Activated CD8-positive, alpha-beta T cell treated with anti-CD3 and anti-CD28 coated beads for 36 hours (primary cell): ENCODE measurements at regions not wholly inside any gene's neighbourhood (a gene's known extent, or its start where the extent isn't known, plus 50 kb on each side); places are given as distances from the start of the nearest gene placed in this dataset.
A peak's percentile ranks its signal among the peaks of the same experiment; 100 is the strongest.

Experiments used
- ATAC-seq: fragments of 200-7000 bp; cut with Tn5 transposase; one replicate; pipeline ENCODE4 v1.10.0; 2021; ENCODE audit warnings: mild to moderate bottlenecking, moderate library complexity
- CTCF ChIA-PET: fragments of 350-600 bp; sonication (Branson Sonifier 250); formaldehyde crosslinking; loops from one replicate; lab custom pipeline; 2021; ENCODE audit warnings: antibody characterized with exemption; lab: Charles Lee
- POLR2A ChIA-PET: fragments of 350-600 bp; sonication (Branson Sonifier 250); formaldehyde crosslinking; loops from one replicate; lab custom pipeline; 2021; ENCODE audit warnings: antibody characterized with exemption; lab: Charles Lee
- DNase-seq: peaks from one replicate; pipeline ENCODE4 v3.0.0-alpha.2; 2020
- H3K27ac Mint-ChIP-seq: one replicate; pipeline ENCODE4 v1.8.0; 2021; ENCODE audit warnings: mild to moderate bottlenecking, mixed read lengths
- H3K27me3 Mint-ChIP-seq: one replicate; pipeline ENCODE4 v1.8.0; 2021; ENCODE audit warnings: mixed read lengths
- H3K36me3 Mint-ChIP-seq: one replicate; pipeline ENCODE4 v1.8.0; 2021; ENCODE audit warnings: low read depth, mixed read lengths
- H3K4me1 Mint-ChIP-seq: one replicate; pipeline ENCODE4 v1.8.0; 2021; ENCODE audit warnings: low read depth, mixed read lengths
- H3K4me3 Mint-ChIP-seq: one replicate; pipeline ENCODE4 v1.8.0; 2021; ENCODE audit warnings: mild to moderate bottlenecking, moderate library complexity, mixed read lengths
- H3K9me3 Mint-ChIP-seq: one replicate; pipeline ENCODE4 v1.8.0; 2021; ENCODE audit warnings: mixed read lengths
- CTCF ChIP-seq: fragments of 200-600 bp; IDR thresholded peaks from one replicate; pipeline ENCODE4 v1.8.0; 2022; ENCODE audit warnings: antibody characterized with exemption, mild to moderate bottlenecking
- intact Hi-C: fragments of 100-400 bp; cut with micrococcal nuclease; formaldehyde crosslinking; loops from one replicate; pipeline ENCODE4 v1.10.0; 2022

- POLR2A ChIA-PET: interaction anchor here (0.7 to 1.6 kb wide), 4 partner anchors 12 to 127 kb away, joined by 3 to 10 read pairs (median 6); no protein-coding TSS in a partner anchor
- Mint-ChIP-seq H3K9me3 (no peaks in the 10 kb centered on the region), H3K27me3 (no peaks in the 10 kb centered on the region), H3K4me1 (peaks cover 63% of the 10 kb centered on the region), H3K36me3 (no peaks in the 10 kb centered on the region), H3K27ac (no peak overlapping the region), H3K4me3 (no peak overlapping the region)
- no peak for TF ChIP-seq CTCF
- no peak for ATAC-seq
- CTCF ChIA-PET: interaction anchor here (0.9 to 1.6 kb wide), 5 partner anchors 11 to 91 kb away, joined by 3 to 5 read pairs (median 3); no protein-coding TSS in a partner anchor
- intact Hi-C loops: no loop called here
- DNase-seq: no peak
These were observed 100.4 kb upstream of the STK17B start for GRCh38 chr2:196271795-196272194.

- ATAC-seq: peak; percentile 19
- peak overlapping the region; percentile 93 for H3K27ac Mint-ChIP-seq
- ChIA-PET POLR2A (interaction anchor here (1.4 to 4.0 kb wide), 5 partner anchors 14 to 109 kb away, joined by 4 to 23 read pairs (median 17); partner anchors contain the start of gene STK17B), CTCF (interaction anchor here (1.0 to 3.5 kb wide), 8 partner anchors 13 to 197 kb away, joined by 3 to 32 read pairs (median 19); no protein-coding TSS in a partner anchor)
- no peaks in the 10 kb centered on the region for H3K27me3 Mint-ChIP-seq
- intact Hi-C loops: no loop called here
- no peak for DNase-seq
- H3K9me3 Mint-ChIP-seq: peaks cover 4% of the 10 kb centered on the region
- TF ChIP-seq CTCF: no peak
- H3K4me1 Mint-ChIP-seq: peaks cover 59% of the 10 kb centered on the region
- H3K36me3 Mint-ChIP-seq: no peaks in the 10 kb centered on the region
- H3K4me3 Mint-ChIP-seq: peak overlapping the region; percentile 55
These were observed 103.0 kb upstream of the STK17B start for GRCh38 chr2:196274387-196274809.

- no peak for TF ChIP-seq CTCF
- POLR2A ChIA-PET: interaction anchor here (0.7 to 4.0 kb wide), 9 partner anchors 16 to 124 kb away, joined by 3 to 23 read pairs (median 4); partner anchors contain the start of gene STK17B
- peaks cover 58% of the 10 kb centered on the region for H3K4me1 Mint-ChIP-seq
These were observed 104.4 kb upstream of the STK17B start for GRCh38 chr2:196275646-196276352.

GRCh38 chr2:196276421-196276820 lies 105.0 kb upstream of the STK17B start:
- no peaks in the 10 kb centered on the region for H3K36me3 Mint-ChIP-seq
- peaks cover 4% of the 10 kb centered on the region for H3K9me3 Mint-ChIP-seq
- peaks cover 58% of the 10 kb centered on the region for H3K4me1 Mint-ChIP-seq
- intact Hi-C loops: loop anchor here (2.0 to 5.0 kb wide), 4 partner anchors 34 to 198 kb away; no protein-coding TSS in a partner anchor
- TF ChIP-seq CTCF: no peak
- peak; percentile 35 for ATAC-seq
- H3K27me3 Mint-ChIP-seq: no peaks in the 10 kb centered on the region
- no peak for DNase-seq
- ChIA-PET POLR2A (interaction anchor here (0.7 to 4.0 kb wide), 9 partner anchors 16 to 125 kb away, joined by 3 to 23 read pairs (median 4); partner anchors contain the start of gene STK17B), CTCF (interaction anchor here (0.6 to 3.5 kb wide), 42 partner anchors 9 to 199 kb away, joined by 3 to 32 read pairs (median 4); partner anchors contain the start of gene STK17B)
- peak overlapping the region; percentile 62 for H3K4me3 Mint-ChIP-seq
- peak overlapping the region; percentile 93 for H3K27ac Mint-ChIP-seq

More at GRCh38 chr2:196275646-196276352, 104.4 kb upstream of the STK17B start:
- DNase-seq (no peak), ATAC-seq (peak; percentile 70)
- H3K4me3 Mint-ChIP-seq: peak overlapping the region; percentile 62
- intact Hi-C loops: loop anchor here (2.0 to 5.0 kb wide), 4 partner anchors 33 to 197 kb away; no protein-coding TSS in a partner anchor
- H3K27me3 Mint-ChIP-seq: no peaks in the 10 kb centered on the region
- H3K36me3 Mint-ChIP-seq: no peaks in the 10 kb centered on the region
- H3K9me3 Mint-ChIP-seq: peaks cover 4% of the 10 kb centered on the region
- CTCF ChIA-PET: interaction anchor here (0.6 to 3.5 kb wide), 41 partner anchors 9 to 198 kb away, joined by 3 to 32 read pairs (median 5); partner anchors contain the start of gene STK17B
- peak overlapping the region; percentile 93 for H3K27ac Mint-ChIP-seq
